Stimulated activated CD4-positive, alpha-beta T cell treated with anti-CD3 and anti-CD28 coated beads, Interleukin-12 subunit alpha, Interleukin-12 subunit beta, amount 100 ng/mL, for 48 hours (primary cell): ENCODE measurements at regions not wholly inside any gene's neighbourhood (a gene's known extent, or its start where the extent isn't known, plus 50 kb on each side); places are given as distances from the start of the nearest gene placed in this dataset.
"Not testable (repeated sequence)": the region's sequence is repeated elsewhere in the genome, so short reads cannot be mapped to it uniquely, and the experiment has no call there.

ENCODE experiments used
- DNase-seq, 3 donors: peaks; one replicate each; pipeline ENCODE4 v3.0.0-alpha.2; 2020; ENCODE audit warnings: low read depth in 2 of 3, low spot score in 1 of 3

DNA sequence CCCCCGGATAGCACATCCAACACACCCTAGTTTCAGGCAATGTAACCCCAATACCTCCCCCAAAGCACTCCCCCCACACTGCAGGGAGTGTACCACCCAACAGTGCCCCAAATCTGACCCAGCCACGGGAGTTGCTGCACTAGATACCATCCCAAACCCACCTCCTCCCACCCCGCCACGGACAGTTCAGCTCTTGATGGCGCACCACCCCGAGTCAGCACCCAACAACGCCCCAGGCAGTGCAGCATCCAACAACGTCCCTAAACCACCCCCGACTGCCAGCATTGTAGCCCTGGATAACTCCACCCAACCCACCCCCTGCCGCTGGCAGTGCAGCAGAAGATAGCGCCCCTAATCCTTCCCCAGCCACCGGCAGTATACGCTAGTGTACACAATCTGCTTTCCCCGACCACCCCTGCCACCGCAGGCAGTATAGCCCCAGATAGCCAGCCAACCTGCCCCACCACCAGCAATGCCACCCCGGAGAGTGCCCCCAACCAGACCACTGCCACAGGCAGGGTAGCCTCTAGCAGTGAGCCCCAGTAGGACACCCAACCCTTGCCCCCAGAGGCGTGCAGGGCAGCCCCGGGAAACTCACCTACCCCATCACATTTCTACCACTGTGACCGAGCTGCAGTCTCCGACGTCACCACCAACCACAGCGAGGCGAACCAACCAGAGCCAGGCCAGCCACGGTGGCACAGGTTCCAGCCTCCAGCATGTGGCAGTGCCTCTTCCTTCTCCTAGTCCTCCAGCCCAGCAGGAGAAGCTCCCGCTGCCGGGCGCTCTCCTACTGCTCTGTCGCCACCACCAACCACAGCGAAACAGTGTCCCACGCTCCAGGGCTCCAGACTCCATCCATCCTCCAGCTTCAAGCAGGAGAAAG, 178.1 kb downstream of the POTEB3 start:
- no peak for DNase-seq

DNA sequence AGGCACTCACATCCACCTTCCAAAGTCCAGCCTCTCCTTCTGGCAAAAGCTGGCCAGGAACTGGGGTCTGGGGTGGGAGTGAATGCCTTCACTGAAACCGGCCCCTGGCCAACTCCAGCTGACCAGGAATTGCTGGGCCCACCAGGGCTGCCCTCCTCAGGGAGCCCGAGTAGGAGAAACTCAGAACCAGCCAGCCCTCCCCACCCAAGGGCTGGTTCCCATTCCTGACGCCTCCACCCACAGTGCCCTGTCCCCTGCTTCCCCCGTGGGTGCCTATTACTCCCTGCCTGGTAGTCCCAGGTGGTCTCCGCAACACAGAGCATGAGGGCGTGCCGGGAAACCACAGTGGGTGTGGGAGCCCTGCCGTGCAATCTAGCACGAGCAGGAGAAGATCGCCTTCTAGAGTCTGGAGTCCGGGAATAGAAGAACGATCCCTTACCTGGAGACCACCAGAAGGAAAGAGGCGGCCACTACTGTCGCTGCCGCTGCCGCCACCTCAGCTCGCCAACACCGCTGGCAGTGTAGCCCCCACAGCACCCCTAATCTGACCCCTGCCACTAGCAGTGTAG, 178.8 kb downstream of the POTEB3 start:
- no peak for DNase-seq

DNA sequence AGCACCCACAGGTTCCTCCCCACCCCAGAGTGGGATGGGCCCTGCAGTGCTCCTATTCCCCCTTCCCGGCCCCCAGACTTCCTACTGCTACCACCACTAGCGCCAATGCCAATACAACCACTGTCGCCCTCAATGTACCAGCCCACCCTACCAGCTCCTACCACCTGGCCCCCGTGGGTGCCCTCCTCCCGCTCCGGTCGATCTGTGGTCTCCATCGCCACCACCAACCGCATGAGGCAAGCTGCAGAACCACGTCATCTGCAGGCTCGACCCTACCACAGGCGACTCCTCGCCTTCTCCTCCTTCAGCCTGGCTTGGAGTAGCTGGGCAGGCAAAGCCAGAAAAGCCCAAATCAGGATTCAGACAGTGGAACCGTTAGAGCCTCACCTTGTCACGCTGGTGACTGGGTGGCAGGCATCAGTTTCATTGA, 179.3 kb downstream of the POTEB3 start:
- no peak for DNase-seq

DNA sequence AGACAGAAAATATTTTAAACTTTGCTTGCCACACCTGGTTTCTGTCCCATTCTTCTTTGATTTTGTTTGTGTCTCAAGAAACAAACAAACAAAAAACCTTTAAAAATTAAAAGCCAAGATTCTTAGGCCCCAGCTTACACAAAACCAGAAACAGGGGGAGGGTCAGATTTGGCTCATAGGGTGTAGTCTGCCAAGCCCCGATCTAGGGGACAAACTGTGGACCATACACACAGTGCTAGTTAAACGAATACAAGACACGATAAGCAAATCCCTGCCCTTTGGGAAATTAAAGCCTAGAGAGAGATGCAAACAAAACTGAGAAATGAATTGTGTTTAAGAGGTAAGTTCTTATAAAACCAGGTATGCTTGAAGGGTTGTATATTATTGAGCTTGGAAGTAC, 181.7 kb downstream of the POTEB3 start:
- not testable (repeated sequence) for DNase-seq

DNA sequence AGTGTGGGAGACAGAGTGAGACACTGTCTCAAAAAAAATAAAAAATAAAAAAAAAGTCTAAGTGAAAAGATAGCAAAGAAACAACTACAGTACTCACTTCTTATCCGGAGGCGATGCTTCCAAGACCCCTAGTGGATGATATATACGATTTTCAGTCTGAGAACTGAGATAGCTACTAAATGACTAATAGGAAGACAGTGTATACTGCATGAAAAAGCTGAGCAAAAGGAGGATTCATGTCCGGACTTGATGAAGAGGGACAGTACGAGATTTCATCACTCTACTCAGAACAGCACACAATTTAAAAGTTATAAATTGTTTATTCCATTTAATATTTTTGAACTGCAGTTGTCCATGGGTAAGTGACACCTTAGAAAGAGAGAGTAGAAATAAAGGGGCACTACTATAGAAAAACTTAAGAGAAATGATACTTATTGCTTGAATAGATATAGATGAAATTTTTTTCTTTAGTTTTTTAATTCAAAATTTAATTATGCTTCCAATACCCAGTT, 190.7 kb downstream of the POTEB3 start:
- not testable (repeated sequence) for DNase-seq
